Panc1 (cell line): ENCODE measurements at regions not wholly inside any gene's neighbourhood (a gene's known extent, or its start where the extent isn't known, plus 50 kb on each side); places are given as distances from the start of the nearest gene placed in this dataset.

ENCODE experiments used
- CTCF ChIP-seq: fragments of 450-650 bp; IDR thresholded peaks from 2 replicates; pipeline ENCODE4 v1.5.1; 2017; ENCODE audit warnings: mild to moderate bottlenecking
- POLR2AphosphoS5 ChIP-seq: IDR thresholded peaks from 2 replicates; pipeline ENCODE4 v1.6.1; 2012; ENCODE audit warnings: mild to moderate bottlenecking, low read depth, low read length, moderate library complexity

GRCh38 chr1:170230323-170230722, 84.6 kb downstream of the NTMT2 start:
- TF ChIP-seq CTCF (no peak), POLR2AphosphoS5 (no peak)
